NOMO-1 treated with dmso at 0.1 percent for 144 hours (cell line): ENCODE measurements at regions not wholly inside any gene's neighbourhood (a gene's known extent, or its start where the extent isn't known, plus 50 kb on each side); places are given as distances from the start of the nearest gene placed in this dataset.
A peak's percentile ranks its signal among the peaks of the same experiment; 100 is the strongest.

Source experiments
- DNase-seq: peaks from one replicate; lab custom pipeline; 2025; ENCODE audit not compliant: unreplicated experiment; lab: John Stamatoyannopoulos, UW

DNA sequence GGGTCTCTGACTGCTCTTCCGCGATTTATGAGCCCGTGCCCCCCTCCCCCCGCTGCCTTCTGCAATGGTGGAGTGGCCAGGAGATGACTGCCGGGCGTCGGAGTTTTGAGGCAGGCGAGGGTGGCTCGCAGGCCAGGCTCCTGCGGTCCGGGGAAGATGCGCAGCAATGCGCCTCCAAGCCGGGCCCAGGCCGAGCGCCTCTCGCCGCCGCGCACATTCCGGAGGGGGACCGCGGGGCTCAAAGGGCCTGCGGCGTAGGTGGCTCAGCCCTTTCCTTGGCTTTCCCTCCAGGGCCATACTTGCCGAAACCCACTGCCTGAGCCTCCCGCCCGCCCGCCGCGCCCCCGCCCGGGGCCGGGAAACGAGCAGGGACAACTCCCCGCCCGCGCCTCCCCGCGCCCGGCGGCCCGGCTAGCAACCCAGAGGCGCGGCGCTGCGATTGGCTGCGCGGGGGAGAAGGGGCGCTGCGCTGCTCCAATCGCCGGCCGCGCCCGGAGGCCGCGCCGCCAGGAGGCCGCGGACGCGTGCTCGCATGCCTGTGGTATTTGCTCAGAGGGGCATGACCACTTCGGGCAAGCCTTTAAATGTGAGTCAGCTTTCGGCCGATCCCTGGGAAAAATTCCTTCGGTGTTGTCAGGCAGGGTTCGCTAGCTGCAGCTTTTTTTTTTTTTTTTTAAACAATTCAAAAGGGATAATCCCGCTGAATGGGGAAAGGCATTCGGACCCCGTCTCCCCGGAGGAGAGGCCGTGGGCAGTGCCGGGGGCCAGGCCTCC, 157.9 kb upstream of the PARP11 start:
- DNase-seq, result peak; percentile 4

DNA sequence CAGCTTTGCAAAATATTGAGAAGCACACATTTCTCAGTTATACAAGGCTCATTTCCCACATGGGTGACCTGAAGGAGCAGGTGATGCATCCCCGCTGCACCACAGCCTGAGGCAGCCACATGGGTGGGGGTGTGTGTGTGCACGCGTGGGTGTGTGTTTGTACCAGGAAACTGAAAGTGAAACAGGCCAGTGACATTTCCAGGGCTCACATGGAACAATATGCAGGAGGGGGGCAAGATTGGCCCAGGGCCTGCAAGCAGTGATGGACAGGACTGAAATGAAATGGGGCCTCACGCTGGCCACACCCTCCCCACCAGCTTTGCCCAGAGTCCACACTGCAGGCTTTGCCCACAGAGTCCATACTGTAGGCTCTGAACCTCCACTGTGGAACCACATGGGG, 154.2 kb upstream of the PARP11 start:
- no peak for DNase-seq

GRCh38 chr12:4026517-4026916, 153.3 kb upstream of the PARP11 start:
- DNase-seq, result no peak

DNA sequence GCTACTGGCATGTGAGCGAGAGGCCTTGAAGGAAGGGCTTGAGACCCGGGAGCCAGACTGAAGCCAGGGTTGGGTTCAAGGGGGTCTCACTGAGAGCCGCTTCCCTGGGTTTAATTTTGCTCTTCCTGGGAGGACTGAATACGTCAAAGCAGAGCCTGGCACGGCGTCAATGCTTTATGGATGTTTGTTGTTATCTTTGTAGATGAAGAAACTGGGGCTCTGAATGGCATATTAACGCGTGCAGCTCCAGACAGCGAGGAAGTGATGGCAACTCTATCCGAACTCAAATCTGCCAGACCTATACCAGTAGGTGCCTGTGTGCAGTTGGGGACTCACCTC, 152.8 kb upstream of the PARP11 start:
- DNase-seq, result no peak

DNA sequence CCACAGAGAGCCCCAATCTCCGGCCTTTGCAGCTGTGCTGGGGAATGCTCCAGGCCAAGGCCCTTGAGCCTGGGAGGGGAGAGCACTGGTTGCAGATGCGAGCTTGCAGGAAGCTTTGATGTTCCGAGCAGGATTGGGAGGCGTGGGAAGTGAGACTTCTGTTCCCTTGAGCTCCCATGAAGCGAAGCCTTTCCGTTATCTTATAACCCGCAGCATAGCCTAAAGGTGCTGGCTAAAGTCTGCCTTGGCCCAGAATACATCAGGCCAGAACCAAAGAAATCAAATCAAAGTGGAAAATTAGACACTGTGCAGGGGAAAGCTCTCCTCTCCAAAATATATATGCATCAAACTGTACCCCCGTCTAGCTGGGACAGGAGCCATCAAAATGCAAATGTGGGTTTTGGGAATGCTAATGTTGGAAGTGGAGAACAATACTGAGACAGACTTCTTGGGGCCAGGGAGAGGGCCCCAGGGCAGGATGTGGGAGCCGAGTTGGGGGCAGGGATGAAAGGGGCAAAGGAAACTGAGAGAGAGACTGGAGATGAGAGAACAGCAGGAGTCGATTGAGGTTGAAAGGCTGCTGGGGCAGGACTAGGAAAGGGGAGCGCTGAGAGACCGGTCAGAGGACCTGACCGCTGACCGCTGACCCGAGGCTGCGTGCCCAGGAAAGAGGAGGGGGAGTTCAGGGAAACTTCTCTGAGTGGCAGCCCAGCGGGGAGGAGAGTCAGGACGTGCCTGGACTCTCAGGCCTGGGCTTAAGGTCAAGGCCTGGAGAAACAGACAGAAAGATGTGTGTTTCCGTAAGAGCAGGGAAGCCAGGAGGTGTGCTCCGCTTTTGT, 152.2 kb upstream of the PARP11 start:
- no peak for DNase-seq

- DNase-seq, result no peak
These were observed 151.5 kb upstream of the PARP11 start for GRCh38 chr12:4024701-4025100.

GRCh38 chr12:4015225-4016091, 142.3 kb upstream of the PARP11 start:
- no peak for DNase-seq

GRCh38 chr12:4014858-4015224, 141.6 kb upstream of the PARP11 start:
- DNase-seq, result no peak

DNA sequence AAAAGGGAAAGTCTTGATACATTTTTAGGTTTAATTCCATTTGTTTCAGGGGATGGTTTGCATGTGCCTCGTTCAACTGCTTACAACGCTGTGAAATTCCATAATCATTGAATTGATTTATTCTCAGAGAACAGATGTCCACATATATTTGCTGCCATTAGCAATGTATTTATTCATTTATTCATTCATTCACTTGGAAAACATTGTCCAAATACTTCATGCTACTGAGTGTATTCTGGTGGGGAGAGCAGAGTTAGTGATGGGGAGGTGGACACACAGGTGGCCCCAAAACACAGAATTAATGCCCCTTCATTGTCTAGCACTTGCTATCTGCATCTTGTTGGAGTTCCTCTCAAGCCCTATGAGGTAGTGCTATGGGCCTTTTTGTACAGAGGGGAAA, 141.2 kb upstream of the PARP11 start:
- DNase-seq, result no peak

GRCh38 chr12:4012977-4013968, 140.1 kb upstream of the PARP11 start:
- DNase-seq, result no peak

DNA sequence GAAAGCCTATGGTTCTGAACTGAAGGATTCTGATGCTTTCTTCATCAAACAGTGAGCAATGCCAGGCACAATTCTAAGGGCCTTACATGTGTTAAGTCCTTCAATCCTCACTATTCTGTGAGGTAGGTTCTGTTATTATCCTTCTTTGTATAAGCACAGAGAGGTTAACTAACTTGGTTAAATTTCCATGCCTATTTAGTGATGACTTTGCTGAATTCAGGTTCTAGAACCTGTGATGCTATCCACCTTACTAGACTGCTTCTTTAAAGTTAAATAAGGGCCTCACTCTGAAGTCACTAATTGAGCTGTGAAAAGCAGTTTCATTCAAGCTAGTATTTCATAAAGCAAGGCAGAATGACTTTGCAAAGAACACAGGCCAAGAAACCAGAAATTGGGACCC, 138.9 kb upstream of the PARP11 start:
- DNase-seq, result no peak

- DNase-seq, result no peak
These were observed 138.4 kb upstream of the PARP11 start for GRCh38 chr12:4011597-4011996.

- no peak for DNase-seq
These were observed 136.9 kb upstream of the PARP11 start for GRCh38 chr12:4009979-4010704.

DNA sequence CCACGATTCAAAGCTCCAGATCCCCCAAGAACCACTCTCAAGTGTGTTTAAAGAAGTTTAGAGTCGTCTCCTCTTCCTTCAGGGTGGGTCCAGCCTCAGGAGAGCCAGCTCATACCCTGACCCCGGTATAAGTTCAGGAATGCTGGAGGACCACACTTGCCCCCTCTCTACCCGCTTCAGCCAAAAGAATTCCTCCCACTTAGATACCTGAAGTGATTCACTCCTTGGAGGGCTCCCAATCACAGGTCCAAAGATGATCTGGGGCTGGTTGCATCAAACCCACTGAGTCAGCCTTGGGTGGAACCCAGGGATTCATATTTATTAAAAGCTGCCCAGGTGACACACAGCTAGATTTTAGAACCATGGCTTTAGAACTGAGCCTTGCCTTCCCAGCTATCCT, 133.5 kb upstream of the PARP11 start:
- DNase-seq, result no peak

GRCh38 chr12:4005851-4006430, 132.7 kb upstream of the PARP11 start:
- no peak for DNase-seq

DNA sequence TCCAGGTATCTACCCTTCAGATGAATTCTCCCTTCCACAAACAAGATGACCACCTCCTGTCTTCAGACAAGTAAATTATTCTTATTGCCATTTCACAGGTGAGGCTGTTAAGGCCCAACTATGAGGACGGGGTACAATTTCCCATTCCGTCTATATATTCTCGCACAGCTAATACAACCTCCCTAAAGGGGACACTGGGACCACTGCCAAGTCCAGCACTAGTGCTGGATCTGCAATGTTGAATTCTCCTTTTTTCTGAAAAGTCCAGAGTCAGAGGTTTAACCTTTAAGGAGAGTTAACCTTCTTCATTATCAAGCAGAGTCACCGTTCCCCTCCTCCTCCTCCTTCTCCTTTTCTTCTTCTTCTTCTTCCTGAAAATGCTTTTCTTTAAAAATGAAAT, 130.4 kb upstream of the PARP11 start:
- DNase-seq, result no peak

- no peak for DNase-seq
These were observed 129.4 kb upstream of the PARP11 start for GRCh38 chr12:4002601-4003000.

- no peak for DNase-seq
These were observed 128.6 kb upstream of the PARP11 start for GRCh38 chr12:4001841-4002240.

- DNase-seq, result no peak
These were observed 127.8 kb upstream of the PARP11 start for GRCh38 chr12:4001031-4001430.
